Endothelial cell (in vitro differentiated cells): ENCODE measurements at regions not wholly inside any gene's neighbourhood (a gene's known extent, or its start where the extent isn't known, plus 50 kb on each side); places are given as distances from the start of the nearest gene placed in this dataset.

ENCODE experiments used
- DNase-seq: peaks from one replicate; pipeline ENCODE4 v3.0.0; 2021; ENCODE audit warnings: low spot score
- H3K27ac Mint-ChIP-seq: one replicate; pipeline ENCODE4 v1.8.0; 2021; ENCODE audit warnings: mixed read lengths, inconsistent platforms; ENCODE audit not compliant: unreplicated experiment
- H3K27me3 Mint-ChIP-seq: one replicate; pipeline ENCODE4 v1.8.0; 2021; ENCODE audit warnings: mild to moderate bottlenecking, moderate library complexity, mixed read lengths, inconsistent platforms; ENCODE audit not compliant: unreplicated experiment
- H3K36me3 Mint-ChIP-seq: one replicate; pipeline ENCODE4 v1.8.0; 2021; ENCODE audit warnings: mild to moderate bottlenecking, low read depth, mixed read lengths, inconsistent platforms; ENCODE audit not compliant: unreplicated experiment
- H3K4me1 Mint-ChIP-seq: one replicate; pipeline ENCODE4 v1.8.0; 2021; ENCODE audit warnings: mild to moderate bottlenecking, mixed read lengths, inconsistent platforms; ENCODE audit not compliant: unreplicated experiment
- H3K4me3 Mint-ChIP-seq: one replicate; pipeline ENCODE4 v1.8.0; 2021; ENCODE audit warnings: mild to moderate bottlenecking, mixed read lengths, inconsistent platforms; ENCODE audit not compliant: unreplicated experiment
- H3K9me3 Mint-ChIP-seq: one replicate; pipeline ENCODE4 v1.8.0; 2021; ENCODE audit warnings: mixed read lengths, inconsistent platforms; ENCODE audit not compliant: unreplicated experiment
- TF ChIP-seq, protein P1 (sequence below): fragments of 200-600 bp; sonication (generic); IDR thresholded peaks from one replicate; pipeline ENCODE4 v1.5.0; 2021; ENCODE audit warnings: antibody characterized with exemption; ENCODE audit not compliant: unreplicated experiment

GRCh38 chr1:188096521-188096920 is 1267.8 kb downstream of the PLA2G4A start:
- H3K36me3 Mint-ChIP-seq: peaks cover 5% of the 10 kb centered on the region
- TF ChIP-seq, protein P1, sequence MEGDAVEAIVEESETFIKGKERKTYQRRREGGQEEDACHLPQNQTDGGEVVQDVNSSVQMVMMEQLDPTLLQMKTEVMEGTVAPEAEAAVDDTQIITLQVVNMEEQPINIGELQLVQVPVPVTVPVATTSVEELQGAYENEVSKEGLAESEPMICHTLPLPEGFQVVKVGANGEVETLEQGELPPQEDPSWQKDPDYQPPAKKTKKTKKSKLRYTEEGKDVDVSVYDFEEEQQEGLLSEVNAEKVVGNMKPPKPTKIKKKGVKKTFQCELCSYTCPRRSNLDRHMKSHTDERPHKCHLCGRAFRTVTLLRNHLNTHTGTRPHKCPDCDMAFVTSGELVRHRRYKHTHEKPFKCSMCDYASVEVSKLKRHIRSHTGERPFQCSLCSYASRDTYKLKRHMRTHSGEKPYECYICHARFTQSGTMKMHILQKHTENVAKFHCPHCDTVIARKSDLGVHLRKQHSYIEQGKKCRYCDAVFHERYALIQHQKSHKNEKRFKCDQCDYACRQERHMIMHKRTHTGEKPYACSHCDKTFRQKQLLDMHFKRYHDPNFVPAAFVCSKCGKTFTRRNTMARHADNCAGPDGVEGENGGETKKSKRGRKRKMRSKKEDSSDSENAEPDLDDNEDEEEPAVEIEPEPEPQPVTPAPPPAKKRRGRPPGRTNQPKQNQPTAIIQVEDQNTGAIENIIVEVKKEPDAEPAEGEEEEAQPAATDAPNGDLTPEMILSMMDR: no peak
- peaks cover 4% of the 10 kb centered on the region for H3K9me3 Mint-ChIP-seq
- peaks cover 3% of the 10 kb centered on the region for H3K27me3 Mint-ChIP-seq
- H3K4me3 Mint-ChIP-seq: no peak overlapping the region
- no peak for DNase-seq
- no peak overlapping the region for H3K27ac Mint-ChIP-seq
- peaks cover 3% of the 10 kb centered on the region for H3K4me1 Mint-ChIP-seq

DNA sequence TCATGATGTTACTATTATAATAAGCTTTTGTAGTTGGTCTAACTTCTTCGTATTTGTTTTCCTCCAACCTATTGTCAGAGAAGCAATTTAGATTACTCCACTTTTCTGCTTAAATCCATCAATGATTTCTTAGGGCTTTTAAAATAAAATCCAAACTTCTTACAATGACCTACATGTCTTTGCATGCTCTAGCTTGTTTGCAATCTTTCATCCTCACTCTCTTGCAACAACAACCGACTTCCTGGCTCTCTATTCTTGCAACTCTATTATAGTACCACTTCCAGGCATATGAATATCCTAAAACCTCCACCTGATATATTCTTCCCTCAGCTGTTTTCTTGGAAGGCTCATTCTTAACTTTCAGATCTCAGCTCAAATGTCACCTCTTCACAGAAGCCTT is 1288.7 kb downstream of the PLA2G4A start:
- no peak for DNase-seq
- H3K4me3 Mint-ChIP-seq: no peak overlapping the region
- no peaks in the 10 kb centered on the region for H3K27me3 Mint-ChIP-seq
- no peaks in the 10 kb centered on the region for H3K36me3 Mint-ChIP-seq
- H3K4me1 Mint-ChIP-seq: peaks cover 11% of the 10 kb centered on the region
- no peak overlapping the region for H3K27ac Mint-ChIP-seq
- TF ChIP-seq, protein P1: no peak
- no peaks in the 10 kb centered on the region for H3K9me3 Mint-ChIP-seq

GRCh38 chr1:188122646-188123045 is 1293.9 kb downstream of the PLA2G4A start:
- TF ChIP-seq, protein P1: no peak
- H3K4me3 Mint-ChIP-seq: no peak overlapping the region
- H3K36me3 Mint-ChIP-seq: no peaks in the 10 kb centered on the region
- H3K9me3 Mint-ChIP-seq: no peaks in the 10 kb centered on the region
- no peak for DNase-seq
- no peaks in the 10 kb centered on the region for H3K27me3 Mint-ChIP-seq
- H3K27ac Mint-ChIP-seq: no peak overlapping the region
- H3K4me1 Mint-ChIP-seq: peaks cover 1% of the 10 kb centered on the region

DNA sequence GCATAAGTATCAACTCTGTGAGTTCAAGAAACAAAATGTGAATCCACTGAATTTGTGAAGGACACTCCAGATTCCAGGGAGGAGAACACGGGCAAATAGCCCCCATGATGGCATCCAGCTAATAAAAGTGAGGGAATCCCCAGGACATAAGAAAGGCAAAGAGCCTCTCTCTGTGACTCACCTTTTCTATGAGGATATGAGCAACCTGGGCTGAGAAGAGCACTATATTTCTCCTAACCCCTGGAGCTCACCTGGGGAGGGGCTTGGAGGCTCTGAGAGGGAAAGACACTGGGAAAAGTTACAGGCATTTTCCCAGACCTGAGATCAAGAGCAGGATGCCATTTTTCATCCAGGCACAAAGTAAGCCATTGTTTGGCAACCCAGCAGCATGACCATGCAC is 1298.8 kb downstream of the PLA2G4A start:
- TF ChIP-seq, protein P1: no peak
- H3K27ac Mint-ChIP-seq: no peak overlapping the region
- no peaks in the 10 kb centered on the region for H3K4me1 Mint-ChIP-seq

DNA sequence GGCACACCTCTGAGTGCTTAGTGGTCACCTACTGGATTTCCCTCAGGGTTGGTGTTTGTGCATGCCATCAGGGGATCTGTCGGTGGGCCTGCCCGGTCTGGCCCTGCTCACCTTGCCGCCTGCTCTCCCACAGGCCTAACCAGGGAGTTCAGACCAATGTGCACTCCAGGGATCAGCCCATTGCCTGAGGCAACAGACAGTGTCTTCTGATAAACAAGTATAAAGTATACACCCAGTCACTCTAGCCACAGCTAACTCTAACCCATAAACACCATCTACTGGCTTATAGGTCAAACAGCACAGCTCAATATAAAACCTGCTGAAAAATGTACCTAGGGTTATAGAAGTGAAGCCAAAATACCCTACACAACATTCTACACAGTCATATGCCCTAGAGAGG is 1300.0 kb downstream of the PLA2G4A start:
- no peak overlapping the region for H3K4me3 Mint-ChIP-seq
- H3K27me3 Mint-ChIP-seq: no peaks in the 10 kb centered on the region
- no peak for DNase-seq
- no peak overlapping the region for H3K27ac Mint-ChIP-seq
- no peaks in the 10 kb centered on the region for H3K36me3 Mint-ChIP-seq
- no peaks in the 10 kb centered on the region for H3K9me3 Mint-ChIP-seq
- H3K4me1 Mint-ChIP-seq: no peaks in the 10 kb centered on the region
- TF ChIP-seq, protein P1: no peak

More for the DNA sequence above, 1298.8 kb downstream of the PLA2G4A start:
- Mint-ChIP-seq H3K36me3 (no peaks in the 10 kb centered on the region), H3K9me3 (no peaks in the 10 kb centered on the region), H3K4me3 (no peak overlapping the region), H3K27me3 (no peaks in the 10 kb centered on the region)
- no peak for DNase-seq
